Lower leg skin (tissue), 4 donors: ENCODE measurements at regions not wholly inside any gene's neighbourhood (a gene's known extent, or its start where the extent isn't known, plus 50 kb on each side); places are given as distances from the start of the nearest gene placed in this dataset.

Source experiments
- DNase-seq, 2 donors: peaks; one replicate each; pipeline ENCODE4 v3.0.0-alpha.2; 2019; ENCODE audit warnings: low spot score in 2 of 2
- H3K4me3 ChIP-seq: fragments of 200-600 bp; sonication (generic); 2 replicates; pipeline ENCODE4 v1.5.1; 2017; ENCODE audit warnings: mild to moderate bottlenecking, low read depth; ENCODE audit not compliant: poor library complexity, severe bottlenecking
- POLR2A ChIP-seq, 2 donors: fragments of 450-650 bp; IDR thresholded peaks; one replicate each; pipeline ENCODE4 v1.6.1; 2016 to 2017; ENCODE audit warnings: antibody characterized with exemption in 2 of 2, mild to moderate bottlenecking in 1 of 2, moderate library complexity in 1 of 2
- WGBS, 2 donors: methylation state at CpG; one replicate each; pipeline ENCODE4 v1.1.5; 2018; 5-methylcytosine and 5-hydroxymethylcytosine counted together
- intact Hi-C: fragments of 100-400 bp; cut with DNase I; formaldehyde crosslinking; loops from one replicate; pipeline ENCODE4 v1.15.0; 2023; ENCODE audit warnings: low total_unique reads
- TF ChIP-seq, protein P1 (sequence below), 3 donors: fragments of 450-650 bp; IDR thresholded peaks; one replicate each; pipeline ENCODE4 v1.5.1; 2016; ENCODE audit warnings: antibody characterized with exemption in 3 of 3, mild to moderate bottlenecking in 3 of 3, moderate library complexity in 2 of 3

DNA sequence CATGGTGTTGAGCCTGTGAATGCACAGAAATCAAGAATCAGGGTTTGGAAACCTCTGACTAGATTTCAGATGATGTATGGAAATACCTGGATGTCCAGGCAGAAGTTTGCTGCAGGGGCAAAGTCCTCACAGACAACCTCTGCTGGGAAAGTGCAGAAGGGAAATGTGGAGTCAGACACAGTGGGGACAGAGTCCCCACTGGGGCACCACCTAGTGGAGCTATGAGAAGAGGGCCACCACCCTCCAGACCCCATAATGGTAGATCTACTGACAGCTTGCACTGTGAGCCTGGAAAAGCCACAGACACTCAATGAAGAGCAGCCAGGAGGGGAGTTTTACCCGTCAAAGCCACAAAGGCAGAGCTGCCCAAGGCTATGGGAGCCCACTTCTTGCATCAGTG, 181.9 kb upstream of the SEMA6A start:
- intact Hi-C loops, result no loop called here
- 88 to 100% methylated on average over 1 of the region's 1 CpG for WGBS, 2 donors

DNA sequence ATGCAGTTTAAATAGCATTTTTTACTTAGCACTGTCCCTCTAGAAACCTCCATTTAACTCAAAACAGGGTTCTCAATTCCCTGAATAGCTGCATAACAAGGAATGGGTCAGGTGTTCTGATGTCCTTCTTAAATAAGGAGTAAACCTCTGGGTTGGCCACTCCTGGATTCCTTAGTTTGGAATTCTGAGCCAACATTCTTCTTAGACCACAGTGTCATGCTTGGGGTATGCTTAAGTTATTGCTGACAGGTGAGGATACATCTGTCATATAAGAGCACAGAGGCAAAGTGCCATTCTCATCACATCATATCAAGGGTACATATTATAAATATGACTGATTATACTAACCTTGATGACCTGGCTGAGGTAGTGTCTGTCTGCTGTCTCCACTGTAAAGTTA, 179.9 kb upstream of the SEMA6A start:
- TF ChIP-seq, protein P1, sequence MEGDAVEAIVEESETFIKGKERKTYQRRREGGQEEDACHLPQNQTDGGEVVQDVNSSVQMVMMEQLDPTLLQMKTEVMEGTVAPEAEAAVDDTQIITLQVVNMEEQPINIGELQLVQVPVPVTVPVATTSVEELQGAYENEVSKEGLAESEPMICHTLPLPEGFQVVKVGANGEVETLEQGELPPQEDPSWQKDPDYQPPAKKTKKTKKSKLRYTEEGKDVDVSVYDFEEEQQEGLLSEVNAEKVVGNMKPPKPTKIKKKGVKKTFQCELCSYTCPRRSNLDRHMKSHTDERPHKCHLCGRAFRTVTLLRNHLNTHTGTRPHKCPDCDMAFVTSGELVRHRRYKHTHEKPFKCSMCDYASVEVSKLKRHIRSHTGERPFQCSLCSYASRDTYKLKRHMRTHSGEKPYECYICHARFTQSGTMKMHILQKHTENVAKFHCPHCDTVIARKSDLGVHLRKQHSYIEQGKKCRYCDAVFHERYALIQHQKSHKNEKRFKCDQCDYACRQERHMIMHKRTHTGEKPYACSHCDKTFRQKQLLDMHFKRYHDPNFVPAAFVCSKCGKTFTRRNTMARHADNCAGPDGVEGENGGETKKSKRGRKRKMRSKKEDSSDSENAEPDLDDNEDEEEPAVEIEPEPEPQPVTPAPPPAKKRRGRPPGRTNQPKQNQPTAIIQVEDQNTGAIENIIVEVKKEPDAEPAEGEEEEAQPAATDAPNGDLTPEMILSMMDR (IDR thresholded peaks at IDR 0.05), result no peak
- no peak for TF ChIP-seq POLR2A (IDR thresholded peaks at IDR 0.05)
- H3K4me3 ChIP-seq, result no peak overlapping the region
- no peak for DNase-seq
- intact Hi-C loops, result no loop called here

More for the DNA sequence above, 181.9 kb upstream of the SEMA6A start:
- DNase-seq, result no peak
- TF ChIP-seq, protein P1 (IDR thresholded peaks at IDR 0.05), result no peak
- no peak for TF ChIP-seq POLR2A (IDR thresholded peaks at IDR 0.05)
- no peak overlapping the region for H3K4me3 ChIP-seq

DNA sequence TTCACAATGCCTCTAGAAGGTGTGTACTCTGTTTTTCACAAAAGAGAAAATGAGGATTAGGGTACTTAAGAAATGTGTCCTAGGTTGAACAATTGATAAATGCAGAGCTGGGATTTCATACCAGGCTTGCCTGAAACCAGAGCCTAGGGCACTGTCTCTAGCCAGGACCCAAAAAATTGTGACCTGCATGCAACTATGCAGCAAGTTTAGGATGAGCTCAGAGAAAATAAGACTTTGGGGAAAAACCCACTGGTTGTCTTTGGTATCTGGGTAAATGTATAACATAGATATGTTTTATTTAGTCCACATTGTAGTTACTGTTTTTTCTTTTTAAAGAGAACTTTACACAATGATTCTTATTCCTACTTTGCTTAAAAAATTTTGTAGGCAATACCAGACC, 177.1 kb upstream of the SEMA6A start:
- intact Hi-C loops, result no loop called here
- no peak overlapping the region for H3K4me3 ChIP-seq
- TF ChIP-seq, protein P1 (IDR thresholded peaks at IDR 0.05), result no peak
- TF ChIP-seq POLR2A (IDR thresholded peaks at IDR 0.05), result no peak
- DNase-seq, result no peak

DNA sequence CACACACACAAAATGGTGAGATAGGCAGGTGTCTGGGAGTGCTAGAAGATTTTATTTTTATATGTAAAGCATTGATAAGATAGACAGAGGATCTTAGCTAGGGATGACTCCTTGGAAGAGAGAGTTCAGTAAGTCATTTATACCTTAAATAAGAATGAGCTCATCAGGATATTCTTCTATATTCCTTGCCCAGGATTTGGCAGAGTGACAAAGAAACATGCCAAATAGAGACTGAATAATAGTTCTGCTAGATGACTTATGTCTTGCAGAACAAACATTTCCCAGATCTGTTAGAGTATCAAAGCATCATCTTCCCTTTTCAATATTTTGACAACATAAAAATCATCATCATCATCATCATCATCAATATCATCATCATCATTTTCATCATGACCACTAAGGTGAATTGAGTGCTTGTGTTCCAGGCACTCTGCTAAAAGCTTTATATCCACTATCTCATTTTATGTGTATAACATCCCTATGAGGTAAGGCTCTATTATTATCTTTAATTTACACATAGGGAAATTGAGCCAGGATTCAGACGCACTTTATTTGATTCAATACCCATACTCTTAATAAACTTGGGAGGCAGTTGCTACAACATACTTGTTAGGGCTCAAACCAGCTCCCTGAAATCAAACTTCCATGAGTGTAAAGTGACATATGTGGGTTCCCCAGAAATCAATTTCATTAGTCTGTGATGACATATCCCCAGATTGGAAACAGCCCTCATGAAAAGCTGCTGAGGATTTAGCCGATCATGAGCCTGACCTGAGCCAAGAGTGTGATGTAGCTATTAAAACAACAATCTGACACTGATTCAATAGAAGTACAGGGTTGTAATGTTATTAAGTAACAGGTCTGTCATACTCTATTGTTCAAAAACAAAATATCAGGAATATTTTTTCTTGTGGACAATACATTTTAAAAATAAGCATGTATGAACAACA, 176.3 kb upstream of the SEMA6A start:
- 73 to 79% methylated on average over 2 of the region's 2 CpGs for WGBS, 2 donors
- no peak overlapping the region for H3K4me3 ChIP-seq
- intact Hi-C loops, result no loop called here
- DNase-seq, result no peak
- TF ChIP-seq, protein P1 (IDR thresholded peaks at IDR 0.05), result no peak
- TF ChIP-seq POLR2A (IDR thresholded peaks at IDR 0.05), result no peak

DNA sequence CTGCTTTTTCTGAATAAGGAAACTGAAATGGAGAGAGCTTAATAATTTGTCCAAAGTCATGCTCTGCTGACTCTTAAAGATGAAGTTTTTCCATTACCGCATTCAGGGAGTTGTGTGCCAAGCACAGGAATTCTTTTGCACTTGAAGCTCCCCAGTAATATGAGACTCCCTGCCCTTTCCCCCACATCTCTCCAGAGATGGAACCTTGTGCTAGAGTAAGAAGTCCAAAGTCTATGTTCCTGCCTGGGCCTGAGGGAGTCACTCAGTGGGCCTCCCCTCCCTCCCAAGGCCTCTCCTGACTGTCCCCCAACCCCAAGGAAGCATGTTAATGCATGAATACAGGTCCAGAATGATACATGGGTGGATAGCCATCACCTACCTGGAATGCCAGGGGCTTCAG, 173.3 kb upstream of the SEMA6A start:
- WGBS, 2 donors, result 72 to 73% methylated on average over 1 of the region's 1 CpG
- H3K4me3 ChIP-seq, result no peak overlapping the region
- DNase-seq, result no peak
- intact Hi-C loops, result no loop called here
- TF ChIP-seq, protein P1 (IDR thresholded peaks at IDR 0.05), result no peak
- TF ChIP-seq POLR2A (IDR thresholded peaks at IDR 0.05), result no peak
